ENCODE measurements at regions not wholly inside any gene's neighbourhood (a gene's known extent, or its start where the extent isn't known, plus 50 kb on each side); places are given as distances from the start of the nearest gene placed in this dataset.
"Not testable (repeated sequence)": the region's sequence is repeated elsewhere in the genome, so short reads cannot be mapped to it uniquely, and the experiment has no call there.

DNA sequence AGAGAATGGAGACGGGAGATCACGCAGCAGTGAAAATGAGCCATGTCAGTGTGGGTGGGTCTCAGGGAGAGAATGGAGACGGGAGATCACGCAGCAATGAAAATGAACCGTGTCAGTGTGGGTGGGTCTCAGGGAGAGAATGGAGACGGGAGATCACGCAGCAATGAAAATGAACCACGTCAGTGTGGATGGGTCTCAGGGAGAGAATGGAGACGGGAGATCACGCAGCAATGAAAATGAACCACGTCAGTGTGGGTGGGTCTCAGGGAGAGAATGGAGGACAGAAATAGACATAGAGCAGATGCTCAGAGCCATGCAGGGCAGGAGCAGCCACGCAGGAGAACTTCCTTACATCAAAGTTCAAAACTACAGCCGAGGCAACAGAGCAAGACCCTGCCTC, 89.8 kb upstream of the LPCAT1 start:
- not testable (repeated sequence) for TF ChIP-seq CTCF (IDR thresholded peaks at IDR 0.05 in 2 of 3, conservative IDR thresholded peaks at IDR 0.05 in 1 of 3; ENCODE audit: borderline replicate concordance in 1 of 3, insufficient read depth in 1 of 3, low read depth in 2 of 3, low read length in 2 of 3); FOSL1 (IDR thresholded peaks at IDR 0.05; ENCODE audit: low read depth); EGR1 (IDR thresholded peaks at IDR 0.05; ENCODE audit: low read depth); EZH2 (IDR thresholded peaks at IDR 0.05); POLR2A (IDR thresholded peaks at IDR 0.05; ENCODE audit: borderline replicate concordance, extremely low read depth, insufficient read depth, insufficient read length)
- TF ChIP-seq, protein P1, sequence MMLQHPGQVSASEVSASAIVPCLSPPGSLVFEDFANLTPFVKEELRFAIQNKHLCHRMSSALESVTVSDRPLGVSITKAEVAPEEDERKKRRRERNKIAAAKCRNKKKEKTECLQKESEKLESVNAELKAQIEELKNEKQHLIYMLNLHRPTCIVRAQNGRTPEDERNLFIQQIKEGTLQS (IDR thresholded peaks at IDR 0.05) = not testable (repeated sequence)
